NCI-H524 treated with DMSO at 0.1 percent for 48 hours (cell line): ENCODE measurements at regions not wholly inside any gene's neighbourhood (a gene's known extent, or its start where the extent isn't known, plus 50 kb on each side); places are given as distances from the start of the nearest gene placed in this dataset.
"Not testable (repeated sequence)": the region's sequence is repeated elsewhere in the genome, so short reads cannot be mapped to it uniquely, and the experiment has no call there.

Experiments used
- DNase-seq: peaks from one replicate; lab custom pipeline; 2025; lab: John Stamatoyannopoulos, UW

GRCh38 chr18:38792731-38793130 is 1227.1 kb upstream of the CELF4 start:
- no peak for DNase-seq

- DNase-seq = no peak
Measured at GRCh38 chr18:38790786-38791185, 1225.2 kb upstream of the CELF4 start.

GRCh38 chr18:38790303-38790702 is 1224.7 kb upstream of the CELF4 start:
- DNase-seq = no peak

GRCh38 chr18:38789141-38789540 is 1223.5 kb upstream of the CELF4 start:
- no peak for DNase-seq

GRCh38 chr18:38786906-38787305 is 1221.3 kb upstream of the CELF4 start:
- no peak for DNase-seq

- not testable (repeated sequence) for DNase-seq
Measured at GRCh38 chr18:38771620-38772019, 1206.0 kb upstream of the CELF4 start.

- no peak for DNase-seq
Measured at GRCh38 chr18:38768504-38768903, 1202.9 kb upstream of the CELF4 start.

- DNase-seq = no peak
Measured at GRCh38 chr18:38759457-38759856, 1193.9 kb upstream of the CELF4 start.

- no peak for DNase-seq
Measured at GRCh38 chr18:38756436-38756835, 1190.8 kb upstream of the CELF4 start.

GRCh38 chr18:38752430-38752829 is 1186.8 kb upstream of the CELF4 start:
- DNase-seq = no peak

- DNase-seq = no peak
Measured at GRCh38 chr18:38751898-38752297, 1186.3 kb upstream of the CELF4 start.

- no peak for DNase-seq
Measured at GRCh38 chr18:38751211-38751610, 1185.6 kb upstream of the CELF4 start.

GRCh38 chr18:38750751-38751150 is 1185.2 kb upstream of the CELF4 start:
- DNase-seq = no peak

- no peak for DNase-seq
Measured at GRCh38 chr18:38747153-38747552, 1181.6 kb upstream of the CELF4 start.

GRCh38 chr18:38720181-38720580 is 1154.6 kb upstream of the CELF4 start:
- not testable (repeated sequence) for DNase-seq

- no peak for DNase-seq
Measured at GRCh38 chr18:38718365-38718901, 1152.8 kb upstream of the CELF4 start.

- no peak for DNase-seq
Measured at GRCh38 chr18:38709122-38709521, 1143.5 kb upstream of the CELF4 start.

- DNase-seq = no peak
Measured at GRCh38 chr18:38706373-38706772, 1140.8 kb upstream of the CELF4 start.

- no peak for DNase-seq
Measured at GRCh38 chr18:38698088-38698487, 1132.5 kb upstream of the CELF4 start.

GRCh38 chr18:38695559-38696280 is 1130.1 kb upstream of the CELF4 start:
- no peak for DNase-seq

GRCh38 chr18:38693104-38693503 is 1127.5 kb upstream of the CELF4 start:
- DNase-seq = no peak

- no peak for DNase-seq
Measured at GRCh38 chr18:38690626-38691025, 1125.0 kb upstream of the CELF4 start.

GRCh38 chr18:38688416-38688815 is 1122.8 kb upstream of the CELF4 start:
- DNase-seq = no peak

- DNase-seq = no peak
Measured at GRCh38 chr18:38670486-38670885, 1104.9 kb upstream of the CELF4 start.
